Right atrium auricular region (tissue), 2 donors: ENCODE measurements at regions not wholly inside any gene's neighbourhood (a gene's known extent, or its start where the extent isn't known, plus 50 kb on each side); places are given as distances from the start of the nearest gene placed in this dataset.

Experiments
- DNase-seq: peaks from one replicate; pipeline ENCODE4 v3.0.0-alpha.2; 2019; ENCODE audit warnings: low spot score
- H3K27ac ChIP-seq, 2 donors: fragments of 200-600 bp; sonication (generic); 1 replicate in 1 of 2; 2 replicates in 1 of 2; pipeline ENCODE4 v1.5.1; 2016 to 2019
- H3K27me3 ChIP-seq, 2 donors: fragments of 200-600 bp; sonication (generic); one replicate each; pipeline versions ENCODE4 v1.5.1 to v1.6.0; 2017 to 2019
- H3K36me3 ChIP-seq: fragments of 200-600 bp; sonication (generic); one replicate; pipeline ENCODE4 v1.5.1; 2016
- H3K4me1 ChIP-seq, 2 donors: fragments of 200-600 bp; sonication (generic); one replicate each; pipeline versions ENCODE4 v1.5.1 to v1.6.0; 2017 to 2019
- H3K4me3 ChIP-seq, 2 donors: fragments of 200-600 bp; sonication (generic); 1 replicate in 1 of 2; 2 replicates in 1 of 2; pipeline ENCODE4 v1.5.1; 2017 to 2019; ENCODE audit warnings: mild to moderate bottlenecking in 1 of 2, moderate library complexity in 1 of 2
- H3K9me3 ChIP-seq, 2 donors: fragments of 200-600 bp; sonication (generic); one replicate each; pipeline ENCODE4 v1.5.1; 2019
- CTCF ChIP-seq, 2 donors: fragments of 200-600 bp; sonication (generic); IDR thresholded peaks; one replicate each; pipeline ENCODE4 v1.5.1; 2019; ENCODE audit warnings: antibody characterized with exemption in 2 of 2

DNA sequence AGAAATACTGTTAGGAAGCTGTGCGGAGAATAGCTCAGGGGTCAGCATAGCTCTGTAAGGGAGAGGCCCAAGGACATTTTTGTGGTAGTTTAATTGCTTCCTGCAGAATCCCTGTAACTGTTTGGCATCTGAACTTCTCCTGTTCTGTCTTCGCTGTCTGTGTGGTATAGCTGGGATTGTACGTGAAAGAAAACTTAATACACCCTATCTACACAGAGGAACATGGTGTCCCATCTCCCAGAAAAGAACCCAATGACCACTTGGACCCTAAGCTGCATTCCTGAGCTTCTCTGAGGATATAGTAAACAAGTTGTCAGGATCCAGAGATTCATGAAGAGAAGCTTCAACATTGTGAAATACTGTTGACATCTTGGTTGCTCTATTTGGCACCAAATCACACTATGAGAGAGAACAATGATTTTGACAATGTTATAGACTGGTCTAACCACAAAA lies 81.3 kb downstream of the CDC42EP3 start:
- TF ChIP-seq CTCF (IDR thresholded peaks at IDR 0.05) = no peak
- Histone ChIP-seq H3K4me3 (no peak overlapping the region), H3K9me3 (peaks cover 0 to 13% of the 10 kb centered on the region in 2 donors), H3K27ac (peak overlapping the region in 1 of 2 donors; percentile 30), H3K27me3 (no peaks in the 10 kb centered on the region), H3K4me1 (peaks cover 0 to 38% of the 10 kb centered on the region in 2 donors), H3K36me3 (no peaks in the 10 kb centered on the region)
- no peak for DNase-seq
